ENCODE measurements at regions not wholly inside any gene's neighbourhood (a gene's known extent, or its start where the extent isn't known, plus 50 kb on each side); places are given as distances from the start of the nearest gene placed in this dataset.

DNA sequence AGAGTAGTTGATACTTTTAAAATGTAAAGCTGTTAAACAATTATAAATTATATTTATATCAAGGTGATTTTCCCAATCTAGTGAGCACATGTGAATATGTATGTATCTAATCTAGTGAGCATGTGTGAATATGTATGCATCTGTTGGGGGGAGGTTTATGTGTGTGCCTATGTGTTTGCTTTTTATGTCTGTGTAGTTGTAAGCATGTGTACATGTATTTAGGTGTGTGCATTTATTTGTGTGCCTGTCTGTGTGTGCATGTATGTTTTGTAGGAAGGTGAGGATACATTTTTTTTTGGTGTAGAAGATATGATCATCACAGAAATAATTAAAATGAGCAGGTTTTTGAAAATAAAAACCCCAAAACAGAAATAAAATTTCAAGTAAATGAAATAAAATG, 318.9 kb upstream of the CHRM3 start:
- TF ChIP-seq POLR2AphosphoS5 (IDR thresholded peaks at IDR 0.05) (no peak), POLR2A (IDR thresholded peaks at IDR 0.05) (no peak)

Measured in sigmoid colon (tissue), 4 donors.